GM19468 (cell line): ENCODE measurements at regions not wholly inside any gene's neighbourhood (a gene's known extent, or its start where the extent isn't known, plus 50 kb on each side); places are given as distances from the start of the nearest gene placed in this dataset.

Experiments used
- ATAC-seq: cut with Tn5 transposase; IDR thresholded peaks from one replicate; pipeline ENCODE4 v1.9.1; 2021; ENCODE audit warnings: mild to moderate bottlenecking, moderate library complexity, moderate number of reproducible peaks; ENCODE audit not compliant: unreplicated experiment; ENCODE audit errors: extremely low read depth

- no peak for ATAC-seq
These were observed 1147.3 kb downstream of the XPNPEP1 start for GRCh38 chr10:108775911-108776475.

GRCh38 chr10:108771106-108771505, 1152.2 kb downstream of the XPNPEP1 start:
- no peak for ATAC-seq

GRCh38 chr10:108765794-108766193, 1157.5 kb downstream of the XPNPEP1 start:
- ATAC-seq, result no peak

GRCh38 chr10:108757946-108758345, 1165.4 kb downstream of the XPNPEP1 start:
- no peak for ATAC-seq

GRCh38 chr10:108755646-108756045, 1167.7 kb downstream of the XPNPEP1 start:
- ATAC-seq, result no peak

GRCh38 chr10:108753326-108753725, 1170.0 kb downstream of the XPNPEP1 start:
- ATAC-seq, result no peak

- peak; percentile 44 for ATAC-seq
These were observed 1174.3 kb downstream of the XPNPEP1 start for GRCh38 chr10:108749042-108749441.

- no peak for ATAC-seq
These were observed 1187.2 kb downstream of the XPNPEP1 start for GRCh38 chr10:108736111-108736510.

- ATAC-seq, result no peak
These were observed 1187.9 kb downstream of the XPNPEP1 start for GRCh38 chr10:108735380-108735779.

- no peak for ATAC-seq
These were observed 1201.4 kb downstream of the XPNPEP1 start for GRCh38 chr10:108721874-108722273.

- ATAC-seq, result no peak
These were observed 1207.0 kb downstream of the XPNPEP1 start for GRCh38 chr10:108716352-108716751.

- ATAC-seq, result no peak
These were observed 1213.2 kb downstream of the XPNPEP1 start for GRCh38 chr10:108709927-108710722.

GRCh38 chr10:108708363-108708762, 1214.9 kb downstream of the XPNPEP1 start:
- ATAC-seq, result no peak

GRCh38 chr10:108696792-108697477, 1226.4 kb downstream of the XPNPEP1 start:
- ATAC-seq, result peak; percentile 76

GRCh38 chr10:108691126-108691525, 1232.2 kb downstream of the XPNPEP1 start:
- ATAC-seq, result no peak

- no peak for ATAC-seq
These were observed 1232.8 kb downstream of the XPNPEP1 start for GRCh38 chr10:108690530-108690929.

GRCh38 chr10:108689891-108690290, 1233.4 kb downstream of the XPNPEP1 start:
- no peak for ATAC-seq

GRCh38 chr10:108688314-108688713, 1235.0 kb downstream of the XPNPEP1 start:
- no peak for ATAC-seq

- no peak for ATAC-seq
These were observed 1237.3 kb downstream of the XPNPEP1 start for GRCh38 chr10:108685863-108686531.

GRCh38 chr10:108684431-108684830, 1238.9 kb downstream of the XPNPEP1 start:
- ATAC-seq, result no peak

GRCh38 chr10:108673741-108674140, 1249.6 kb downstream of the XPNPEP1 start:
- ATAC-seq, result no peak
